Activated T-helper 2 cell treated with anti-CD3 and anti-CD28 coated beads, Interferon-gamma antibody, Interleukin-2, Interleukin-4, amounts not matched to agents 10 μg/mL and 5 μg/mL and 100 μg/mL, durations not matched to agents 14 hours and 24 hours and 36 hours (primary cell): ENCODE measurements at regions not wholly inside any gene's neighbourhood (a gene's known extent, or its start where the extent isn't known, plus 50 kb on each side); places are given as distances from the start of the nearest gene placed in this dataset.

Source experiments
- DNase-seq: peaks from one replicate; pipeline ENCODE4 v3.0.0; 2021; ENCODE audit warnings: low spot score
- H3K27ac Mint-ChIP-seq: one replicate; pipeline ENCODE4 v1.8.0; 2021; ENCODE audit warnings: mixed read lengths
- H3K27me3 Mint-ChIP-seq: one replicate; pipeline ENCODE4 v1.8.0; 2021; ENCODE audit warnings: low read depth, mixed read lengths
- H3K36me3 Mint-ChIP-seq: one replicate; pipeline ENCODE4 v1.8.0; 2021; ENCODE audit warnings: low read depth, mixed read lengths
- H3K4me1 Mint-ChIP-seq: one replicate; pipeline ENCODE4 v1.8.0; 2021; ENCODE audit warnings: low read depth, mixed read lengths
- H3K4me3 Mint-ChIP-seq: one replicate; pipeline ENCODE4 v1.8.0; 2021; ENCODE audit warnings: low read depth, mild to moderate bottlenecking, moderate library complexity, mixed read lengths
- H3K9me3 Mint-ChIP-seq: one replicate; pipeline ENCODE4 v1.8.0; 2021; ENCODE audit warnings: mixed read lengths
- intact Hi-C: fragments of 100-400 bp; cut with micrococcal nuclease; formaldehyde crosslinking; loops from one replicate; pipeline ENCODE4 v1.15.1; 2023

DNA sequence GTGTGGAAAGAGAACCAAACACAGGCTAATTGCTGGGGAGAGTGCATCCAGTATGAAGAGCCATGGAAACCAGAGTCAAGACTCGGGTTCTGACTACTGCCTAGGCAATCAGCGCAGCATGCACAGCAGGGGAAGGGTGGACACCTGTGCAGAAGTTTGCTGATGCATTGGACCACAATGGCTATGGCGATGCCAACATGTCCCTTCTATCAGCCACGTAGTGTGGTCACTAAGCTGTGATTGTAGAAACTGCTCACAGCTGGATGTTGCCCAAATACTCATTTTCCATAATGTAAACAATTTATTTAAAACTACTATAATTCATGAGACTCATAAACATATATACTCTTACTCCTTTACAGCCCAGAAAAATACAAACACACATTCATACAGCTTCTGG is 1718.2 kb downstream of the EFNB2 start:
- H3K36me3 Mint-ChIP-seq = no peaks in the 10 kb centered on the region
- no peak overlapping the region for H3K27ac Mint-ChIP-seq
- no peak overlapping the region for H3K4me3 Mint-ChIP-seq
- no peaks in the 10 kb centered on the region for H3K9me3 Mint-ChIP-seq
- no peaks in the 10 kb centered on the region for H3K27me3 Mint-ChIP-seq
- no peaks in the 10 kb centered on the region for H3K4me1 Mint-ChIP-seq
- intact Hi-C loops = no loop called here
- DNase-seq = no peak

DNA sequence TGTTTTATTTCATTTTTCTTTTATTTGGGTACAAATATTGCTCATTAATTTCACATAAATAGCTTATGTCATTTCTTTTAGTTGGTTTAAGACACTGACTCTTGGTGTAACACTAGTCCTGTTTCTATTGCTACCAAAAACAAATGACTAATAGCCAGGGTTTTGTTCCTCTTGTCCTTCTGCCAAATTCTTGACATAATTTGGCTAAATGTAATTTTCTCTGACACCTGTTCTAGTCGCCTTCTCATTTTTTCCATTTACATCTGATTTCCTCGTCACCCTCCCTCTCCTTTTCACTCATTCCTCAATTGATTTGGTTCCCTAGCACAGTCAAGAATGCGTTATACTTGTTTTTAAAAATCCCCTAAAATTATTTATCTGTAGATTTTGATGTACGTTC is 1718.7 kb downstream of the EFNB2 start:
- Mint-ChIP-seq H3K36me3 (no peaks in the 10 kb centered on the region), H3K4me1 (no peaks in the 10 kb centered on the region), H3K27me3 (no peaks in the 10 kb centered on the region), H3K9me3 (no peaks in the 10 kb centered on the region), H3K4me3 (no peak overlapping the region), H3K27ac (no peak overlapping the region)
- intact Hi-C loops = no loop called here
- DNase-seq = no peak

DNA sequence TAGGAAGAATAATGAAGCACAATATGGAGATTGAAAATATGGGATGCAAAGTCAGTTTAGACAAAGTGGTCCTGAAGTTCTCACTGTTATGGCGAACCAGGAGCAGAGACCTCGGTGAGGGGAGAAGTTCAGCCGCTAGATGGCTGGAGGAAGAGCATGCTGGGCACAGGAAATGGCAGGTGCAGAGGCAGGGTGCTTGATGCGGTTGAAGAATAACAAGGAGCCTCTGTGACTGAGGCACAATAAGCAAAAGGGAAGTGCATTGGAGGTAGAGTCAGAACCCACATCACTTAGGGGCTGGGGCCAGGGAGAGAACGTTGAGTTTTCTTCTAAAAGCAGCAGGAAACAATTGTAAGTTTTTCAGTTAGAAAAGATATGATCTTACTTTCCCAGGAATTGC is 1725.2 kb downstream of the EFNB2 start:
- no peak for DNase-seq
- Mint-ChIP-seq H3K36me3 (no peaks in the 10 kb centered on the region), H3K27ac (no peak overlapping the region), H3K9me3 (no peaks in the 10 kb centered on the region), H3K4me1 (peaks cover 1% of the 10 kb centered on the region), H3K4me3 (no peak overlapping the region), H3K27me3 (no peaks in the 10 kb centered on the region)
- intact Hi-C loops = no loop called here

DNA sequence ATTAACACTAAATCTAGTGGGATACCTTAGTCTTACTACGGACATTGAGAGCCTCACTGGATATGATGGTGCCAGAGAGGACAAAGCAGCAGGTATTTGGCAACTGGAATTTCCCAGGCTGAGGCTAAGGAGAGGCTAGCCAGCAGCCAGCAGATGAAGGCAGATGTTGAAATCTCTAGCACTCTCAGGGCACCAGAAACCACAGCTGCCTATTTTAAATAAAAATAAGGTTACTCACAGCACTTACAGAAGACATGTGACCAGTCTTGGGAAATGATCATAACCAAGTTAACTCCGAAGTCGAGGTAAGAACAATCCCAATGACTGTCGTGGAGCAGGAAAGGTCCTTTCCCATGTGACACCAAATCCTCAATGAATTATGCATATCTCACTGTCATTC is 1726.0 kb downstream of the EFNB2 start:
- no peak for DNase-seq
- H3K27ac Mint-ChIP-seq = no peak overlapping the region
- intact Hi-C loops = no loop called here
- no peaks in the 10 kb centered on the region for H3K36me3 Mint-ChIP-seq
- no peak overlapping the region for H3K4me3 Mint-ChIP-seq
- H3K4me1 Mint-ChIP-seq = peaks cover 1% of the 10 kb centered on the region
- no peaks in the 10 kb centered on the region for H3K27me3 Mint-ChIP-seq
- no peaks in the 10 kb centered on the region for H3K9me3 Mint-ChIP-seq

DNA sequence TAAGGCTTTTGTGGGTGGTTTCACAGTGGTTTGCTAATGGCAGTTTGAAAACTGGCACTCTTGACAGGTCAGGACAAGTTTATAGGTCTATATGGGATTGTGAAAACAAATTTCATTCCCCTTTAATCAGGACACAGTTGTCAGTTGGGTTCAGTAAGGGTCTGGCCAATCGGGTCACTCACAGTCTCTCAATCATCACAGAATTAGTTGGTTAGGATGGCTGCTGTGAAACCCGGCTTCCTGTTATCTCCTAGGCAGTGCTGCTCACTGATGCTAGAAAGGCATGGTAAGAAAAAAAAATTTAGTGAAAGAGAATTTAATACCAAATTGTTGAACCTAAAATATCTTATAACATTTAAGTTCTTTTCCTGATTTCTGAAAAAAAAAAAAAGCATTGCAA is 1730.1 kb downstream of the EFNB2 start:
- intact Hi-C loops = no loop called here
- Mint-ChIP-seq H3K27ac (no peak overlapping the region), H3K9me3 (no peaks in the 10 kb centered on the region), H3K36me3 (no peaks in the 10 kb centered on the region), H3K4me3 (no peak overlapping the region), H3K27me3 (no peaks in the 10 kb centered on the region), H3K4me1 (peaks cover 1% of the 10 kb centered on the region)
- no peak for DNase-seq

DNA sequence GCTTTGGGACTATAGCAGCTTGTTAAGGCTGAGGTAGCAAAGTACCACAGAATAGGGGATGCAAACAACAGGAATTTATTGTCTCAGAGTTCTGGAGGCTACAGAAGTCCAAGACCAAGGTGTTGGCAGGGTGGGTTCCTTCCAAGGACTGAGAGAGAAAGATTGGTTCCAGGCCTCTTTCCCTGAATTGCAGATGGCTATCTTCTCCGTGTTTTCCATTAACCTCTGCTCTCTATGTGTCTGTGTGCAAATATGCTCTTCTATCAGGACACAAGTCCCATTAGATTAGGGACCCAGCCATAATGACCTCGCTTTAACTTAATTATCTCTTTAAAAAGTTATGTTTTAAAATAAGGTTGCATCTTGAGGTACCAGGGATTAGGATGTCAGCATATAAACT is 1732.9 kb upstream of the SLC10A2 start:
- Mint-ChIP-seq H3K27me3 (no peaks in the 10 kb centered on the region), H3K9me3 (no peaks in the 10 kb centered on the region), H3K36me3 (no peaks in the 10 kb centered on the region), H3K4me1 (no peaks in the 10 kb centered on the region), H3K27ac (no peak overlapping the region), H3K4me3 (no peak overlapping the region)
- intact Hi-C loops = no loop called here
- DNase-seq = no peak

DNA sequence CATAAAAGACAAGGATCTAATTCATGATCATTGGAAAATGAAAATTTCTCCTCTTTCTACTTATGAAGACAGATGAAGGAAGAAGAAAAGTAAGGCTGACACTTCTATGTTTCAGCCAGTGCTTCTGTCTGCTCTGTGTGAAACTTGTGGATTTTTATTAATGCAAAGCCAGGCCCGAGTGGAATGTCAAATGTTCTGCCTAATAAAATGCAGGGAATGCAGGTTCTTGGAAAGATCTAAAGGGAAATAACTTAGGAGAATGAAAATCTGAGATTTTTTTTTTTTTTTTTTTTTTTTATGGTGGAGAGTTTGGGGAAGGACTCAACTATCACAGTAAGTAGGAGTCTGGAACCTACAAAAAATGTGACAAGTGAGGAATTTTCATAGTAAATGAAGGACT is 1732.3 kb upstream of the SLC10A2 start:
- no peaks in the 10 kb centered on the region for H3K36me3 Mint-ChIP-seq
- H3K4me3 Mint-ChIP-seq = no peak overlapping the region
- no peak overlapping the region for H3K27ac Mint-ChIP-seq
- no peaks in the 10 kb centered on the region for H3K4me1 Mint-ChIP-seq
- intact Hi-C loops = no loop called here
- no peaks in the 10 kb centered on the region for H3K27me3 Mint-ChIP-seq
- DNase-seq = no peak
- no peaks in the 10 kb centered on the region for H3K9me3 Mint-ChIP-seq

DNA sequence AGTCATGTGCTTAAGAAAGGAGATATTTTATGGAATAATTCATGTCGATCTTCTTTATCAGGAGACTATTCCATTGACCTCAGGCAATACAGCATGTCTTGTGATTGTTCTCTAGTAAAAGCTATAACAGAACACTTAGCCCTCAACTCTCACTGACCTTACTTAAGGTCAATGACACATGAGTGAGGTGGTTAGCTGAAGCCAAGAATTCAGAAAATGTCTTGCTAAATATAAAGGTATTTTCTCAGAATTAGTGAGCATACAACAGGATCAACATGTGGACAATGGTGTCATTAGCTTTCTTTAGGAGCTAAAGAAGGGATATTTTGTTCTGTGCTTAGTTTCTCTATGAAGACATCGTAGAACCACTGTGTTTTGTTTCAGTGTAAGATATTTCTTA is 1730.4 kb upstream of the SLC10A2 start:
- H3K4me1 Mint-ChIP-seq = no peaks in the 10 kb centered on the region
- no peaks in the 10 kb centered on the region for H3K36me3 Mint-ChIP-seq
- no peak overlapping the region for H3K27ac Mint-ChIP-seq
- H3K27me3 Mint-ChIP-seq = no peaks in the 10 kb centered on the region
- no peak for DNase-seq
- no peaks in the 10 kb centered on the region for H3K9me3 Mint-ChIP-seq
- intact Hi-C loops = no loop called here
- no peak overlapping the region for H3K4me3 Mint-ChIP-seq

DNA sequence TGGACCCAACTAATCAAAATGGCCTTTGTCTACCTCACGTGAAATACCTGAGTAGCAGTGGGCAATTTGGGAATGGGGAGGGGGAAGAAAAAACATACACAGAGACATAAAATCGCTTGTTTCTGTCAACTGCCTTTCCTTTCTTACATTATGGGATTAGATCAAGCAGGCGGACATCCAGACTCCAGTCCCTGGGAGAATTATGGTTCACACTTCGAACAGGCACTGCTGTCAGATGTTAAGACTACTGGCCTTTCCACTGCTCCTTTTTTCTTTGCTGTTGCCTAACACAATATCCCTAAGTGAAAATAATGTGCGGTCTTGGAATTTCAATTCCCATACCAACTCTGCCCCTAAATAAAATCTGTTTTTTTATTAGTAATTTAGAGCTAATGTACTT is 1719.7 kb upstream of the SLC10A2 start:
- no peaks in the 10 kb centered on the region for H3K27me3 Mint-ChIP-seq
- H3K4me1 Mint-ChIP-seq = no peaks in the 10 kb centered on the region
- H3K36me3 Mint-ChIP-seq = no peaks in the 10 kb centered on the region
- no peak for DNase-seq
- H3K27ac Mint-ChIP-seq = no peak overlapping the region
- intact Hi-C loops = no loop called here
- H3K4me3 Mint-ChIP-seq = no peak overlapping the region
- H3K9me3 Mint-ChIP-seq = no peaks in the 10 kb centered on the region

DNA sequence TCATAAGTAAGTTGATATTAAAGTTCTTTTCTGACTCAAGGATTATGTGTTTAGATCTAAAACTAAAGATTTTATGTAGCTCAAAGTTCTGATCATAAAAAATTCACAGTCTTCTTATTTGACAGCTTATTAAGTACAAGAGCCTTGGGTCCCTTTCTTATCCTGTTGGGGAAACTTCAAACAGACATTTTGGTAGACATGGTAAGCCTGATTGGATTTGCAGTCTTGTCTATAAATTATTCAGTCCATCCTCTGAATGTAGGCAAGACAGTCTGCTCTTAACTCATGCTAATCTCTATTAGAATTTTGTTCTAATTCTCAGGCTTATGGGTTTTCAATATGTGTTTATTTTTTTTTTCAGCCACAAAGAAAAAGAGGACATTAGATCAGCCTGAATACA is 1718.7 kb upstream of the SLC10A2 start:
- H3K36me3 Mint-ChIP-seq = no peaks in the 10 kb centered on the region
- H3K27ac Mint-ChIP-seq = no peak overlapping the region
- H3K27me3 Mint-ChIP-seq = no peaks in the 10 kb centered on the region
- no peaks in the 10 kb centered on the region for H3K4me1 Mint-ChIP-seq
- H3K4me3 Mint-ChIP-seq = no peak overlapping the region
- no peak for DNase-seq
- no peaks in the 10 kb centered on the region for H3K9me3 Mint-ChIP-seq
- intact Hi-C loops = no loop called here

DNA sequence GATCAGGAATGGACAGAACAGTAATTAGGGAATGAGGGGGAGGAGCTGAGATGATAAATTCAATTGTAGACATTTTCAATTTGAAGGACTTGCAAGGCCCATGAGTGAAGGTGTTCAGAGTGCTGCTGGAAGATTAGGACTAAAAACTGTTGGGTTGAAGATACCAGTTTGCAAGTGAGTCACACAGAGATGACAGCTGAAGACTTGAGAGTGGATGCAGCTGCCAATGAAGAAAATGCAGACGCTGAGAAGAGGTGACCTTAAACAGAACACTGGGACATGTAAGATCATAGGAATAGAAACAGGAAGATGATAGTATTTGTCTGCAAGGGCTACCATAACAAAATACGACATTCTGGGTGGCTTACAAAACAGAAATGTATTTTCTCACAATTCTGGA is 1716.5 kb upstream of the SLC10A2 start:
- no peak overlapping the region for H3K27ac Mint-ChIP-seq
- H3K9me3 Mint-ChIP-seq = no peaks in the 10 kb centered on the region
- no peak overlapping the region for H3K4me3 Mint-ChIP-seq
- no peak for DNase-seq
- intact Hi-C loops = no loop called here
- no peaks in the 10 kb centered on the region for H3K4me1 Mint-ChIP-seq
- H3K36me3 Mint-ChIP-seq = no peaks in the 10 kb centered on the region
- H3K27me3 Mint-ChIP-seq = no peaks in the 10 kb centered on the region

DNA sequence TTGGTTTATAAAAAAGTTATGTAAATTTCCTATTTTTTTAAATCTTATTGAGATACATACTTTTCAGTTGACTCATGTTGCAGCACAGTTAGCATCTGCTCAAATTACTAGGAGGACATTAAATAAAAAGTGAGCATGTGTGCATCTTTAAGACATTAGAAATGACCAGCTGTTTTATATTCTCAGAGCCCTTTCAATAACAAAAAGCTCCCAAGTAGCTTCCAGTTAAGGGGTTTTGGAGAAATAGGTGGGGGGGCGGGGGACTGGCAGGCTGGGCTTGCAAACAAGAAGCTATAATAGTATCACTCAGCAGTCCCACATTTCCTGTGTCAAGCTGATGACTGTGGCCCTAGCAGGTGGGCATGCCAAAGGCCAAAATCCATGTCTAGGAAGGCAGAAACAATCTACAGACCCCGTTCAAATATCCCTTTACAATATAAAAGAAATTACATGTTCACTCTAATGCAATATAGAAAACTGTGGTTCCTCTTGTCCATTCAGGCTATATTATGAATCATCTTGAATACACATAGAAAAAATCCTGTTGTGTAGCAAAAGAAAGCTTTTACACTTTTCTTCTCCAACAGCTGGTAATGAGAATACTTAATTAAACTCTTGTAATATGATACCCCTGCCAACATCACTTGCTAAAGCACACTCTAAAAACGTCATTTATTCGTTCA is 1713.2 kb upstream of the SLC10A2 start:
- intact Hi-C loops = no loop called here
- Mint-ChIP-seq H3K9me3 (no peaks in the 10 kb centered on the region), H3K27me3 (no peaks in the 10 kb centered on the region), H3K4me1 (no peaks in the 10 kb centered on the region), H3K27ac (no peak overlapping the region), H3K4me3 (no peak overlapping the region), H3K36me3 (no peaks in the 10 kb centered on the region)
- DNase-seq = no peak

DNA sequence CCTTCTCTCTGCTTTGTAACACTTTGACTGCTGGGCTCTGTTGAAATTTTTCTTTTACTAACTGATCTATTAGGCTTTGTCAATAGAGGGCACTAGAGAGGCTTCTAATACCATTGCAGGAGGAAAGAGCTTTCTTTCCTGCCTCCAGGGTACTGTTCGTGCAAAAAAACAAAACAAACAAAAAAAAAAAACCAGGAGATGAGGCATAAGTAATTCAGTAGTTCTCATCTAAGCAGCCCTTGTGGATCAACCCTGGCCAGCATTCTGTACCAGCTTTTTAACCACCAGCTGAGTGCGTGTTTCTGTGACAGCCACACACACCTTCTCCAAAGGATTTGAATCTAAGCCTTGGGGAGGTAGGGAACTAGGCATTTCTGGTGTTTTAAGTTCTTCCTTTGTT is 1707.6 kb upstream of the SLC10A2 start:
- H3K9me3 Mint-ChIP-seq = no peaks in the 10 kb centered on the region
- no peaks in the 10 kb centered on the region for H3K27me3 Mint-ChIP-seq
- H3K27ac Mint-ChIP-seq = no peak overlapping the region
- intact Hi-C loops = loop anchor here (2.0 kb wide), 1 partner anchor 1763 kb away; no protein-coding TSS in a partner anchor
- H3K4me3 Mint-ChIP-seq = no peak overlapping the region
- DNase-seq = no peak
- no peaks in the 10 kb centered on the region for H3K4me1 Mint-ChIP-seq
- no peaks in the 10 kb centered on the region for H3K36me3 Mint-ChIP-seq

DNA sequence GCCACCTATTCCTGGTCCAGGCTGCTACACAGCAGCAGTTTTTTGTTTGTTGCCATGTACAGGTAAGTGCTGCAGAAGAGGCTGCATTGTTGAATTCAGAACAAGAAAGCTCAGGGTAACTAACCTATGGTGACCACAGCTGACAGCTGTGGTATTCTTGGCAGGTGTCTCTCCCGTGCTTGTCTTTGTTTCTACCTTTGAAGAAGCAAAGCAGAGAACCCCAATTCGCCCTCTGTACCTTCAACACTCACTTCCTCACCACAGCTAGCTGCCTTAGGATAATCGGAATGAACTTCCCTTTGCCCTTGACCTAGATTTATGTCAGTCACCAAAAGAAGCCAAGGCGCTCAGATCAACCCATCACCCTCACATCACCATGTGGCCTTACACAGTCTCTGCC is 1703.3 kb upstream of the SLC10A2 start:
- no peak for DNase-seq
- Mint-ChIP-seq H3K9me3 (no peaks in the 10 kb centered on the region), H3K36me3 (no peaks in the 10 kb centered on the region), H3K4me3 (no peak overlapping the region), H3K4me1 (no peaks in the 10 kb centered on the region), H3K27me3 (no peaks in the 10 kb centered on the region), H3K27ac (no peak overlapping the region)
- intact Hi-C loops = no loop called here
